ENCODE measurements at regions not wholly inside any gene's neighbourhood (a gene's known extent, or its start where the extent isn't known, plus 50 kb on each side); places are given as distances from the start of the nearest gene placed in this dataset.

GRCh38 chr17:34116306-34116705 lies 138.8 kb upstream of the CCL2 start:
- DNase-seq, result no peak

GRCh38 chr17:34117332-34117731 lies 137.8 kb upstream of the CCL2 start:
- DNase-seq, result no peak

DNA sequence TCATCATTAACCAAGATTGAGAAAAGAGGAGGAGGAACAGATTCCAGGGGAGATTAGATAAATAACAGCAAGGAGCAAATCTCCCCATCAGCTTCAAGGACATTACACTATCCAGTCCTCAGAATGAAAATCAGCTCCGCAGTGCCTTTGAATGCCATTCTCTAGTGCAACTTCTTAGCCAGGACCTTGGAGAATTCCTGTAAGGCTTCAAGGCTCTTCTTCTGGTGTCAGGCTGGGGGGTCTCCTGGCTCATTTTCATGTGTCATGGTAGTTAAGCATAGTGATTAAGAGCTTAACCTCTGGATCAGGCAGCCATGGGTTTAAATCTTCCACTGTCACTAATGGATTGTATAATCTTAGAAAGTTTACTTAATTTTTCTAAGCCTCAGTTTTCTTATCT lies 137.3 kb upstream of the CCL2 start:
- DNase-seq, result no peak

DNA sequence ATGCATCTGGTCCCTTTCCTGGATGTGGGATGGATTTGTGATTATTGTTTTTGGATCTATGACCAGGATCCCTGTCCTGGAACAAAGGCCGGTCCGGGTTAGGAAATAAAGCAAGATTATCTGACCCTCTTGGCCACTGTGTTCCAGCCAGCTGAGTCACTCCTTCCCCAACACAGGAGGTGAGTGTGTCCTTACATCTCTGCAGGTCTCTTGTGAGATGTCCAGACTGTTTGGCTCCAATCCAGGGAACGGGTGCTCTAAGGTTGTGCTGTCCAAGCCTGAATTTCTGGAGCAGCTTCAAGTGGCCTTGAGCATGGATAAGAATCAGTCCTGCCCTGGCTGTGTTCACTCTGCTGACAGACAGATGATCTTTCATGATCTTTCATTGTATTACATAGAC lies 136.5 kb upstream of the CCL2 start:
- DNase-seq, result no peak

DNA sequence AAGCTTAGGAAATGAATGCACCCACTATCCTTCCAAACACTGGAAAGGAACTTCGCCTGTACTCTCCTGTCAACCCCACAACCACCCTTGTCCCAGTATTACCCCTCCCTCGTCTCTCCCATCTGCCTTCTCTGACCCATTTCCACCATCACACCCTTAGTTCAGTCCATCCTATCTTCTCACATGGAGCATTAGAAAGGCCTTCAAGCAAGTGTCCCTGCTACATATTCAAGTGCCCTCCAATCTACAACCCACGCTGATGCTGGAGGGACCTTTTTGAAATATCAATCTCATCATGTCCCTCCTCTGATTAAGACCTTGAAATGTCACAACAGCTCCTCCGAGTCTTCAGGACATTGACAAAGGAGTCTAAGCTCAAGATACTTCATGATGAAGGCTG lies 133.8 kb upstream of the CCL2 start:
- DNase-seq, result no peak

DNA sequence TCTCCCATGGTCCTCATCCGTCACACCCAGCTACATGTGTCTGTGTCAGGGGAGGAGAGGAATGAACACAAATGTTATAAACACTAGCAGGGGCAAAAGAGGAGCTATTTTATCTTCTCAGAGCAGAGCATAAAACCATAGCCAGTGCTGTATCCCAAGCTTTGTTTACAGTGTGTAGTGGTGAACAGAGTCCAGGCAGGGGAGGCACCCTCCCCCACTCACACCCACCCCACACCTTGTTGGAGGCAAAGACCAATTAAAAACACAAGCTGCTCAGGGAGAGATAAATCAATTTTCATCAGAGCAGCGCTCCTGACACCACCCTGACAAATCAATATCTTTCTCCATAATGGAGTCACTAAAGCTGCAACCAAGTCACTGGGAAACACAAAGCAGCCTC lies 132.6 kb upstream of the CCL2 start:
- no peak for DNase-seq

DNA sequence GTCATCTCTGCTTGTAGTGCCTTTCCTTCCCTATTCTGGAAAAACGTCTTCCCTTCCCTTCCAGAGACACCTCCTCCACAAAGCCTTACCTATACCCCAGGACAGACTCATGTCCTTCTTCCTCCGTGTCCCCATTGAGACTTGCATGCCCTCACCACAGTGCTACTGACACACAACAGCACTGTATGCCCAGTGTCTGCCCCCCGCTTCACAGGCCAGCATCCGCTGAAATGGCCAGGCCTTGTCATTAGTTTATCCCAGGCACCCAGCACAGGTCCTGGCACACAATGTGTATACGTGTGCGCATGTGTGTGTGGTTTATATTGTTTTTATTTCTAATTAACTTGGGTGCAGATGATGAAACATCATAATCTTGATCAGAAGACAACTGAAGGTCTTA lies 130.1 kb upstream of the CCL2 start:
- DNase-seq, result no peak

- DNase-seq, result no peak
These were observed 129.2 kb upstream of the CCL2 start for GRCh38 chr17:34125921-34126320.

- no peak for DNase-seq
These were observed 128.6 kb upstream of the CCL2 start for GRCh38 chr17:34126496-34126895.

DNA sequence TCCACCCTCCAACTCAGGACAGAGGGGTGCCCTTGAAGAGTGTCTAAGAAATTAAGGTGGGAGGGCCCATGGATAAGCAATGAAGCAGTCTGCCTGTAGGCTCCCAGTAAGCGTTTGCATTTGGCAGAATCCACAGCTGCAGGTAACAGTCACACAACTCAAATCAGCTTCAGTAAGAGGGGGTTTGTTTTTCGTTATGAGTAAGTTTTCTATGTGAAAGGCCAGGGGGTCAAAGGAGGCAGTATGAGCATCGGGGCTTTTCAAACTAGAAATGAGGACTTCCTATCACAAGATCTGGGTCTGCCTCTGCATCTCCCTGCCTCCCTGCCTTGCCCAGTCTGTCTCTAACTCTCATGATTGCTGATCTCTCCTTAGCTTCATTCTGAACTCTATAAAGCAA lies 128.1 kb upstream of the CCL2 start:
- no peak for DNase-seq

DNA sequence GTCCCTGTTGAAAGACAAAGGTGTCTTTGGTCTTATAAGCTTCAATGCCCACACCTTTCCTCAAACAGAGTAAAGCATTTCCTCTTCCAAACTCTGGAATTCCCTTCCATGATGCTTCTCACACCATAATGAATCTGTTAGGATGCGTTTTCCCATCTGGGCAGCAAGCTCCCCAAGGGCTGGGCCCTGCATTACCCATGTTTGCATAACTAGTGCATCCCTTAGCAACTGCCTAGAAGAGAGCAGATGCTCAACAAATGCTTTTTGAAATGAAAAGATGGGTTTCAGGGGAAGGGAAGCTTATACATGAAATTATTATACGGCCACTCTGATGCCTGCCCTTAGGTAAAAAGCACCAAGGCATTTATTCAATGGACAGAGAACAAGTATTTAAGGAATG lies 124.5 kb upstream of the CCL2 start:
- no peak for DNase-seq

- DNase-seq, result no peak
These were observed 123.7 kb upstream of the CCL2 start for GRCh38 chr17:34131386-34131785.

GRCh38 chr17:34133350-34133749 lies 121.7 kb upstream of the CCL2 start:
- DNase-seq, result no peak

DNA sequence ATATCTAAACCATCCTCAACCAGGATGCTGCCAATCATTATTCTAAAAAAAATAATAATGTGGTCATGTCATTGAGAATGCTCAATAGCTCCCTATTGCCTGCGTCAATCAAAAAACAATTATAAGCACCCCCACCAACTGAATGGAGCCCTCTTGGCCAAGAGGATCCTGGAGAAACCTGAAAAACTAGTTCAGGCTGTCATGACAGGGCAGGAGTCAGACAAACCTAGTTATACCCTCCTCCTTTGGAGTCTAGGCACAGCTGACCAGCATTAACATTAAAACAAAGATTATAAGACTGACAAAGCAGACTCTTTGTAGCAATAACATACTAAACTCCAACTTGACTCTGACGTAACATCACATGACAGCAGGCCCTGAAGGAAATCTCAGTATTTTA lies 119.2 kb upstream of the CCL2 start:
- no peak for DNase-seq

GRCh38 chr17:34140006-34140405 lies 115.1 kb upstream of the CCL2 start:
- no peak for DNase-seq

DNA sequence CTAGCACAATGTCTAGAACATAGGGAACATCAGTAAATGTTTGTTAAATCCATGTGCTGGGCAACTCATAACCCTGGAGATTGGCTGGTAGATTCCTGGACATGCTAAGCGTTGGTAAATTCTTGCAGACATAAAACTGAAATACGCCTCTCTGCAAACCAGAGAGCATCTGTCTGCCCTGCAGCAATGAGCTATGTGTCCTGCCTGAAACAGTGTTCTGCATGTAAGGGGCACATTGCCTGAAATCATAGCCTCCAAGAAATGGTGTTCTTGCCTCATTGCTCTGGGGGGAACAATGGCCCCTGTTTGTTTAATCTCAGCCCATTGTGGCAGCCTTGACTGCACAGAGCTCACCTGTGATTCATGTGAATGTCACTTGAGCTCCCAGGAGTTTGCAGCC lies 113.5 kb upstream of the CCL2 start:
- no peak for DNase-seq

- DNase-seq, result no peak
These were observed 111.7 kb upstream of the CCL2 start for GRCh38 chr17:34143430-34143829.

DNA sequence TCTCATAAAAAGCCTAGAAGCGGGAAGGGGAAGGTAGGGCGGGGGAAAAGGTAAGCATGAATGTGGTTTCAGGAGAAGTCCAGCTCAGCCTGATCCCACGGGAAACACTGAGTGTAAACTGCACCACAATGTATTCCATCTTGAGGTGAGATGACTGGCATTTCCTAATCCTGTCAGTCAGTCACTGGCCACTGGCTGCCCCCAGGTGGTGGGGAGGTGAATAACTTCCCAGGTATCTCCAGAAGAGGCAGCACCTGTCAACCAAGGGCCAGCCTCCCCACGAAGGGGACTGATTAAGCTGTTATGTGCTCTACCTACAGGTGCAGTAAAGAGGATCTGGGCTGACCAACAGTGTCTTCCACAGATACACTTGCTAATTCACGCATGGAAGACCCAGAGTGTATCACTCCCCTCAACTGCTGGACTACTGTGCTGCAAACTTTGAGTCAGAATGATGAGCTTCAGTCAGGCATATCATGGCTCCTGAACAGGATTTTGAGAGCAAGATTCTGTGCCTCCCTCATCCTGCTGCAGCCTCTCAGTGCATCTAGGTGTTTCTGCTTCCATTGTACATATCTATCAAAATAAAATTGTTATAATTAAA lies 108.5 kb upstream of the CCL2 start:
- DNase-seq, result no peak

GRCh38 chr17:34151102-34151501 lies 104.0 kb upstream of the CCL2 start:
- peak; percentile 62 for DNase-seq

GRCh38 chr17:34153991-34154390 lies 101.1 kb upstream of the CCL2 start:
- no peak for DNase-seq

GRCh38 chr17:34154961-34155730 lies 99.9 kb upstream of the CCL2 start:
- no peak for DNase-seq

DNA sequence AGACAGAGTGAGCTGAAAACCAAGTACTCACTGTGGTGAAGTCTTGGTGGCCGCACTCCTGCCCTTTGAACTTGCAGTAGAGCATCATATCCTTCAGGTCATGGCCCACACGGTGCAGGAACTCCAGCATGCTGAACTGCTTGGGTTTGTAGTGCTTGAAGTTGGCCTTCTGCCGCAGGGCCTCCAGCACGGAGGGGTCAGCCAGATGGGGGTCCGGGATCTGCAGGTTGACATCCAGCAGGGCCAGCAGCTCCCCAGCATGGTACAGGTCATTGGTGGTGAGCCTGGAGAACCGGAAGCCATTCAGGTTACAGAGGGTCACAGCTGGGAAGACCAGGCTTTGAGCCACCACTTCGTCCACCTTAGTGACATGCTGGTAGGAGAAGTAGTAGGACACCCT lies 99.1 kb upstream of the CCL2 start:
- no peak for DNase-seq

GRCh38 chr17:34156401-34156740 lies 98.7 kb upstream of the CCL2 start:
- DNase-seq, result no peak

DNA sequence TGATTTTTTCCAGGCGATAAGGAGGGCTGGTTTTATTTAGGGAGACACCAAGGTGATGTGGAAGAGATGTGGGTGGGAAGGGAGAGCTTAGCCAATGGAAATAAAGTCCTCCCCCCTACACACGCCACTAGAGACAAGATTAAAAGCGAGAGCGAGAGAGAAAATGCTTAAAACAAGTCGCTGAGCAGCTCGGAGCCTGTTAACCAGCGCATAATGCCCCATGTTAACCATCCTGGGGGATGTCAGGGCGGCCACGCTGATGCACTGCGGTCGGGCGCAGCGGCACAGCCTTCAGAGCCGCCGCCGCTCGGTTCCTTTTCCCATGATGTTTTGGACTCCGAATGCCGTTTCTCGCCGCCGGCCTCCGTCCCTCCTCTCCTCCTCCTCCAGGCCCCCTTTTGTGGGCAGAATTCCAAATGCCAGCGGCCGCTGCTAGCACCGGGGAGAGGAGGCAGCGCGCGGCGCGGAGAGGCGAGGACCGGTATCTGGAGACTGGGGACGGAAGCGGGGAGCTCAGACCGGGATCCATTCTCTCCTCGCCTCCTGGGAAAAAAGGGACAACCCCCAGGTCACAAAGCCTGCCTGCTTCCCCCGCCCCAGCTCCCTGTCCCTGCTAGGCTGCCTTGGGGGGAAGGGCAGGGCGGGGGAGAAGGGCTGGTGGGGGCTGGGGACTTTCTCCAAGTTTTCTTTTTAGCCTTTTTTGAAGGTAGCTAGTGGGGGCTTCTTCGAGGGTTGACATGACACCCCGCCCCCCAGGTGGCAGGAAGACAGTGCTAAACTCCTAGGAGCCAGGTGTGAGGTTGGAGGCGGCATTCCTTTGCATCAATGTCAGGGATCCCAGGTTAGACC lies 98.1 kb upstream of the CCL2 start:
- DNase-seq, result no peak
